HEK293T (cell line): ENCODE measurements at regions not wholly inside any gene's neighbourhood (a gene's known extent, or its start where the extent isn't known, plus 50 kb on each side); places are given as distances from the start of the nearest gene placed in this dataset.
"Not testable (repeated sequence)": the region's sequence is repeated elsewhere in the genome, so short reads cannot be mapped to it uniquely, and the experiment has no call there.

ENCODE experiments used
- HDGF ChIP-seq: fragments of 450-650 bp; IDR thresholded peaks from 2 replicates; pipeline ENCODE4 v1.6.1; 2017; ENCODE audit warnings: antibody characterized with exemption, borderline replicate concordance
- SP1 ChIP-seq: fragments of 450-650 bp; IDR thresholded peaks from 2 replicates; pipeline ENCODE4 v1.6.1; 2017
- TARDBP ChIP-seq: fragments of 450-650 bp; IDR thresholded peaks from 2 replicates; pipeline ENCODE4 v1.6.1; 2016

- TF ChIP-seq TARDBP, SP1, HDGF: not testable (repeated sequence)
Observed at GRCh38 chr1:234762127-234762526, 152.1 kb upstream of the IRF2BP2 start.
